Amygdala (tissue), 56 donors: ENCODE measurements at regions not wholly inside any gene's neighbourhood (a gene's known extent, or its start where the extent isn't known, plus 50 kb on each side); places are given as distances from the start of the nearest gene placed in this dataset.
A peak's percentile ranks its signal among the peaks of the same experiment; 100 is the strongest.

Experiments
- DNase-seq, 56 donors: peaks; one replicate each; lab custom pipeline; 2025; lab: John Stamatoyannopoulos, UW

- no peak for DNase-seq
These were observed 90.5 kb upstream of the TOMM7 start for GRCh38 chr7:22913158-22913557.

DNA sequence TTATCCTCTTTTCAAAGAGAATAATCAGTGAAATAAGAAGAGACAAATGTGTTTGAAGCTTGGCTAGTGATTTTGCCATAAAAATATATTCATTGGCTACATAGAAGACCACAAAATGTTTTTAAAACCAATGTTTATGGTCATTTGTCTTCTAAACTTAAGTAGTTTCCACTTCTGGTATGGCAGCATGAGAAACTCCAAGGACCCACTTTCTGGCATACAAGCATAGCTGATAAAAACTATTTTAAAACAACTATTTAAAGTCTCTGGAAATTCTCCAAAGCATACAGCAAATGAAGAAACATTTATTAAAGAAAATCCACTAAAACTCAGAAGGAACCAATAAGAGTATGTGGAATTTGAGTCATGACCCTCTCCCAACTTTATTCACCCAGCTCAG lies 89.2 kb upstream of the TOMM7 start:
- DNase-seq, result no peak

- no peak for DNase-seq
These were observed 87.3 kb upstream of the TOMM7 start for GRCh38 chr7:22909917-22910316.

GRCh38 chr7:22907805-22908204 lies 85.2 kb upstream of the TOMM7 start:
- DNase-seq, result no peak

DNA sequence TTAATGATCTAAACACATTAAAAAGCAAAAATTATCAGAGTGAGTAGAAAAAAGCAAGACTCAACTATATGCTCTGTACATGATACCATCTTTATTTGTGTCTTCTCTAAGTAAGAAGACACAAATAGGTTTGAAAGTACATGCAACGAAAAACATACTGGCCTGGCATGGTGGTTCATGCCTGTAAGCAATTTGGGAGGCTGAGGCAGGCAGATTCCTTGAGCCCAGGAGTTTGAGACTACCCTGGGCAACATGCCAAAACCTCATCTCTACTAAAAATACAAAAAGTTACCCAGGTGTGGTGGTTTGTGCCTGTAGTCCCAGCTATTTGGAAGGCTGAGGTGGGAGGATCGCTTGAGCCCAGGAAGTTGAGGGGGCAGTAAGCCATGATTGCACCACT lies 78.1 kb upstream of the TOMM7 start:
- no peak for DNase-seq

GRCh38 chr7:22900101-22900500 lies 77.5 kb upstream of the TOMM7 start:
- DNase-seq, result no peak

DNA sequence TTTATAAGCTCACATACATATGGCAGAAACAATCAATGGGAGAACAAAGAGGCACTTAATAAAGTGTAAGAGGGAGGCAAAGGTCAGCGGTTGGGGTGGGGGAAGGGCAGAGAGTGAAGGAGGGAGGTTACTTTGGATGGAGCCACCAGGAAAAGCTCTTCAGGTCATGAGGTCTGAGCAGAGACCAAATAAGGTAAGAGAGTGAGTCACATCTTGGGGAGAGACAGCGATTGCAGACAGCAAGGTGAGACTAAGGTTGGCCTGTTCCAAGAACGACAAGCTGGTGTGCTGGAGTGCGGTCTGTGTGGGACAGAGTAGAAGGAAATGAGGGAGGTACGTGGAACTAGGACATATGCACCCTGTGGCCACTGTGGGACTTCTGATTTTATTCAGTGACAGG lies 74.3 kb upstream of the TOMM7 start:
- DNase-seq, result no peak

- DNase-seq, result no peak
These were observed 73.1 kb upstream of the TOMM7 start for GRCh38 chr7:22895828-22896165.

- no peak for DNase-seq
These were observed 72.6 kb upstream of the TOMM7 start for GRCh38 chr7:22895140-22895827.

- no peak for DNase-seq
These were observed 71.9 kb upstream of the TOMM7 start for GRCh38 chr7:22894546-22894945.

DNA sequence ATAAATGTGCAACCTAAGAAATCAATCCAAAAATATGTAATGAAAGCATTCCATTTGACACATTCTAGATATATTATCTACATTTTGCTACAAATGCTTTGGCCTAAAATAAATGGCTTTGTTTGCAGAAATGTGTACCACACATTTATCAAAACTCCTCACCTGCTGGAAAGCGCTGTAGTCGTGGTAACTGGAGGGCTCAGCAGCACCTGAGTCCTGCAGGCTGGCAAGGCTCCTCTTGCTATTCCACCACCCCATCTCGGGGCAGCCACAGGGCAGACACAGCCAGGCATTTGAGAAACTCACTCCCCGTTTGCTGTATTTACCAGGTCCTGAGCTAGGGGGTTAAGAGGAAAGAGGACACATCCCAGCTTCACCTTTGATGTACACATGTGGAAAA lies 68.1 kb upstream of the TOMM7 start:
- no peak for DNase-seq

DNA sequence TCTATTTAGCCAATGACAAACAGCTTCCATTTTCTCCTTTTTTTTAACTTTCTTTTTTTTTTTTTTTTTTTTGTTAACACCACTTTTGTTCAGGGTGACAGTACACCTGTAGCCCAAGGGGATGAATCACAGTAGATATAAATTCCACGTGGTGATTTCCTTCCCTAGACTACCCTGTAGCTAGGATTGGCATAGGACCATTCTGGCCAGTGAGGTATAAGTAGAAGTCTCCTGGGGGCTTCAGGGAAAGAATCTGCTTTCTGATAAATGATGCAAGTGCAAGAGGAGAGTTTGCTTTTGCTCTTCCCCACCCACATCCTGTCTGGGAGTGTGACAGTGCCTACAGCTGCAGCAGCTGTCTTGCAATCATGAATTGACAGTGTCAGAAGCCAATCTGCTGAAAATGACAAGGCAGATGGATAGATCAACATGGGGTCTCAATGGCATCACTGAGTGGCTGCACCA lies 63.2 kb upstream of the TOMM7 start:
- no peak for DNase-seq

GRCh38 chr7:22884911-22885788 lies 62.5 kb upstream of the TOMM7 start:
- no peak for DNase-seq

- DNase-seq, result no peak
These were observed 59.5 kb upstream of the TOMM7 start for GRCh38 chr7:22882106-22882505.

GRCh38 chr7:22879709-22880306 lies 57.2 kb upstream of the TOMM7 start:
- no peak for DNase-seq

DNA sequence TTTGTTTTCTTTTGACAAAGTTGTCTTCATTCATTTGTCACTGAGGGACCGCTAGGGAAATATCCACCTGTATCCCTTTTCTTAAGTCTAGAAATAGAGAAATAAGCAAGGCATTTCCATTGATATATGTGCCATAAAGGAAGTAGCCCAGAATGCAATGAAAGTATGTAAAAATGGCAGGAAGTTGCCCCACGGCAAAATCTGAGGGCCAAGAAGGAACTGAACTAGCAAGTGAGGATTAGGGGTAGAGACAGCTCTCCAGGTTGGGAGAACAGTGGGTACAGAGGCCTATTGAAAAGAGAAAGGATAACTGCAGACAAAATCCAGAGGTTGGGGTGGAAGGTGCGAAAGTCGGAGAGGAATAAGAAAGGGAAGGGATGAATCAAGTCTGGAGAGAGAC lies 56.6 kb upstream of the TOMM7 start:
- DNase-seq, result no peak

- DNase-seq, result no peak
These were observed 54.5 kb upstream of the TOMM7 start for GRCh38 chr7:22876986-22877729.

DNA sequence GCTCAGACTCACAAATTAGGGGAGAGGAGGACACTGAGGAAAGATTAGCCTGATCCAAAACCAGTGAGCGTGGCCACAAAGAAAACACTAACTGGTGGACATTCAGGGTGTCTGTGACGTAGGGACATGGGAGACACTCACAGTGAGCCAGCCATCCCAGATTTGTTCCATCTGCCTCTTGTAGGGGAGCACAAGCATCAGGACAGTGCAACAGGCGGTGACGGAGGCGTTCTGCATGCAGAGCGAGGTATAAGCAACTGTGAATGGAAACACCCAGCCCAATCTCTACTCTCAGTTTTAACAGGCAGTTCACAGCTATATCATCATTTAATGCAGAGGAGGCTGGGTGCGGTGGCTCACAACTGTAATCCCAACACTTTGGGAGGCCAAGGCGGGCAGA lies 52.8 kb upstream of the TOMM7 start:
- peak in 5 of 56 donors; percentile 9 to 25 (median 19) for DNase-seq

DNA sequence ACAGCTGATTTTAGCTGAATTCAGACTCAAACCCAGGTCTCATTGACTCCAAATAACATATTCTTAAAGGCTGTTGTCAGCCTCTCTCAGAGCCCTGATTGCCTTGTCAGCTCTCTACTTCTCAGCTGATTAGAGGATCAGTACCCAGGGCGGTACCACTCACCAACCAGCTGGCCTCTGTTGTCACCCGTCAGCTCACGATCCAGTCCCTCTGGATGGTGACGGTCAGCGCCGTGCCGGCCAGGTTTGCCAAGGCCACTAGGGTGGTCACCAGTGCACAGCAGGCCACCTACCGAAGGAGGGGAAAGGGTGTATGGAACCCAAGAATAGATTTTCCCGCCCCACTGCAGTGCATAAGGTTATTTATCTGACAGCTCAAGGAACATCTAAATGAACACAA lies 52.3 kb upstream of the TOMM7 start:
- no peak for DNase-seq
